HEK293 (cell line): ENCODE measurements at regions not wholly inside any gene's neighbourhood (a gene's known extent, or its start where the extent isn't known, plus 50 kb on each side); places are given as distances from the start of the nearest gene placed in this dataset.

Experiments
- CTCF ChIA-PET: fragments of 350-600 bp; formaldehyde crosslinking; extraction: SDS; loops from one replicate; lab custom pipeline; 2021; ENCODE audit warnings: antibody characterized with exemption; lab: Yijun Ruan, JAX
- POLR2A ChIA-PET: fragments of 300-600 bp; formaldehyde crosslinking; extraction: SDS; loops from one replicate; lab custom pipeline; 2020; ENCODE audit warnings: antibody characterized with exemption, inconsistent platforms; lab: Yijun Ruan, JAX
- H3K27ac ChIP-seq: fragments of 200-500 bp; sonication (Bioruptor generic); 2 replicates; pipeline ENCODE4 v1.5.1; 2014; ENCODE audit warnings: low read depth, low read length, control low read depth, inconsistent platforms; ENCODE audit errors: extremely low read depth
- H3K36me3 ChIP-seq, 2 experiments: fragments of 200-500 bp in 1 of 2; sonication (Bioruptor generic) in 1 of 2; 1 replicate in 1 of 2; 2 replicates in 1 of 2; pipeline ENCODE4 v1.5.1; 2014 to 2017; ENCODE audit warnings: inconsistent platforms in 2 of 2, low read length in 2 of 2; ENCODE audit not compliant: control insufficient read depth in 2 of 2, insufficient read depth in 1 of 2
- H3K4me1 ChIP-seq: fragments of 200-500 bp; sonication (Bioruptor generic); 2 replicates; pipeline ENCODE4 v1.5.1; 2014; ENCODE audit warnings: mild to moderate bottlenecking, low read length, inconsistent platforms; ENCODE audit not compliant: control insufficient read depth, insufficient read depth
- H3K4me3 ChIP-seq: 2 replicates; pipeline ENCODE4 v1.5.1; 2011; ENCODE audit warnings: low read depth, mild to moderate bottlenecking, control low read depth, low read length, moderate library complexity
- H3K9me3 ChIP-seq: fragments of 200-500 bp; sonication (Bioruptor generic); 2 replicates; pipeline ENCODE4 v1.5.1; 2014; ENCODE audit warnings: low read depth, low read length, inconsistent platforms; ENCODE audit not compliant: control insufficient read depth, insufficient read depth
- HOXD13 ChIP-seq: sonication (generic); formaldehyde crosslinking; IDR thresholded peaks from 2 replicates; pipeline ENCODE4 v1.8.0; 2022; ENCODE audit warnings: missing genetic modification reagents, borderline replicate concordance
- REPIN1 ChIP-seq: fragments of 450-650 bp; formaldehyde crosslinking; IDR thresholded peaks from 2 replicates; pipeline ENCODE4 v1.5.1; 2017; ENCODE audit warnings: missing biosample characterization, missing genetic modification characterization, low read depth
- WT1 ChIP-seq: fragments of 450-650 bp; formaldehyde crosslinking; IDR thresholded peaks from 2 replicates; pipeline ENCODE4 v1.5.1; 2016; ENCODE audit warnings: missing biosample characterization, missing genetic modification characterization
- ZBTB11 ChIP-seq: fragments of 450-650 bp; formaldehyde crosslinking; conservative IDR thresholded peaks from 2 replicates; pipeline ENCODE4 v1.5.1; 2016; ENCODE audit warnings: low read depth, missing biosample characterization, missing genetic modification characterization
- ZNF121 ChIP-seq: fragments of 450-650 bp; formaldehyde crosslinking; IDR thresholded peaks from 2 replicates; pipeline ENCODE4 v1.5.1; 2016; ENCODE audit warnings: missing biosample characterization, missing genetic modification characterization
- ZNF132 ChIP-seq: fragments of 450-650 bp; formaldehyde crosslinking; IDR thresholded peaks from 2 replicates; pipeline ENCODE4 v1.5.1; 2017; ENCODE audit warnings: missing biosample characterization, missing genetic modification characterization, borderline replicate concordance
- ZNF155 ChIP-seq: fragments of 450-650 bp; formaldehyde crosslinking; IDR thresholded peaks from 2 replicates; pipeline ENCODE4 v1.5.1; 2016; ENCODE audit warnings: missing biosample characterization, missing genetic modification characterization
- ZNF175 ChIP-seq: fragments of 450-650 bp; formaldehyde crosslinking; IDR thresholded peaks from 2 replicates; pipeline ENCODE4 v1.5.1; 2016; ENCODE audit warnings: missing biosample characterization, missing genetic modification characterization
- ZNF366 ChIP-seq: fragments of 450-650 bp; formaldehyde crosslinking; conservative IDR thresholded peaks from 2 replicates; pipeline ENCODE4 v1.5.1; 2016; ENCODE audit warnings: missing biosample characterization, missing genetic modification characterization
- ZNF391 ChIP-seq: fragments of 450-650 bp; formaldehyde crosslinking; IDR thresholded peaks from 2 replicates; pipeline ENCODE4 v1.5.1; 2016; ENCODE audit warnings: low read depth, missing biosample characterization, missing genetic modification characterization, borderline replicate concordance
- ZNF473 ChIP-seq: fragments of 450-650 bp; formaldehyde crosslinking; IDR thresholded peaks from 2 replicates; pipeline ENCODE4 v1.5.1; 2017; ENCODE audit warnings: missing biosample characterization, missing genetic modification characterization
- ZNF513 ChIP-seq: fragments of 450-650 bp; IDR thresholded peaks from 2 replicates; pipeline ENCODE4 v1.5.1; 2018; ENCODE audit warnings: missing biosample characterization, missing genetic modification characterization
- ZNF549 ChIP-seq: fragments of 450-650 bp; IDR thresholded peaks from 2 replicates; pipeline ENCODE4 v1.5.1; 2018; ENCODE audit warnings: missing biosample characterization, missing genetic modification characterization, mild to moderate bottlenecking, inconsistent platforms, moderate library complexity
- ZNF555 ChIP-seq: fragments of 450-650 bp; formaldehyde crosslinking; conservative IDR thresholded peaks from 2 replicates; pipeline ENCODE4 v1.5.1; 2017; ENCODE audit warnings: missing biosample characterization, mild to moderate bottlenecking, missing genetic modification characterization, inconsistent platforms
- ZNF629 ChIP-seq: fragments of 450-650 bp; formaldehyde crosslinking; IDR thresholded peaks from 2 replicates; pipeline ENCODE4 v1.5.1; 2017; ENCODE audit warnings: missing biosample characterization, missing genetic modification characterization
- ZNF776 ChIP-seq: fragments of 450-650 bp; formaldehyde crosslinking; IDR thresholded peaks from 2 replicates; pipeline ENCODE4 v1.5.0; 2017; ENCODE audit warnings: missing biosample characterization, missing genetic modification characterization, borderline replicate concordance
- TF ChIP-seq, protein P1 (sequence below): fragments of 450-650 bp; formaldehyde crosslinking; IDR thresholded peaks from 2 replicates; pipeline ENCODE4 v1.5.1; 2016; ENCODE audit warnings: missing biosample characterization, missing genetic modification characterization, borderline replicate concordance

DNA sequence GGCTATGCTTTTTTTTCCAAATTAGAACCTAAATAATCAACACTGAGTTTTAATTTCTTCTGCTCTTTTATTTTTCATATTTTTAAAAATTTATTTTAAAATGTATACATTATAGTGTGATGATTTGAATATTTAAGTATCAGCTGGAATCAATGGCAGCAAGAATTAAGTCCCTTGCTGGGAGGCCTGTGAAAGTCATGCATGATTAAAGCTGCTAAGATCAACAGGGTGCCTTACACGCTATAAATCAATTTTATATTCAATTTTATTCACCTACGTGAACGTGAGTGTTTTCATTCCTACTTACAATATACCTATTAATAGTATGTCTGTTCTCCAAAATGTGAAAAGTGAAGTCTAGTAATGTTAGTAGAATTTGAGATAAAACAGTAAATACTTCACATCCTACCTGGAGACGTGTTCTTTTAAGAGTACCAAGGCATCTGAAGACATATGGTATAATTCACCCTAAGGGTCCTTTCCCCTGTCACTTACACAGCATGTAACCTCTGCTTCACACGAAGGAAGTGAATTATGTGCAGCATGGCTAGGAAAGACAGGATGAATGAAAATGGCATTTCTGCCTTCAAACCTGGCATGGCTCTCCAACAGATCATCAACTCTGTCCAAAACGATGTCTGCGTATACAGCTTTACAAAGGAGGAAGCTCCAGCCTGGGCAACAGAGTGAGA is 640.4 kb upstream of the ROBO1 start (continued):
- TF ChIP-seq ZBTB11 (tag by site-specific recombination) (no peak), ZNF629 (no peak), REPIN1 (no peak), WT1 (tag by site-specific recombination) (no peak), ZNF776 (tag by site-specific recombination) (no peak), ZNF391 (tag by site-specific recombination) (no peak), ZNF155 (tag by site-specific recombination) (no peak), ZNF132 (tag by site-specific recombination) (no peak)
- TF ChIP-seq, all 188 proteins: peak for 0

DNA sequence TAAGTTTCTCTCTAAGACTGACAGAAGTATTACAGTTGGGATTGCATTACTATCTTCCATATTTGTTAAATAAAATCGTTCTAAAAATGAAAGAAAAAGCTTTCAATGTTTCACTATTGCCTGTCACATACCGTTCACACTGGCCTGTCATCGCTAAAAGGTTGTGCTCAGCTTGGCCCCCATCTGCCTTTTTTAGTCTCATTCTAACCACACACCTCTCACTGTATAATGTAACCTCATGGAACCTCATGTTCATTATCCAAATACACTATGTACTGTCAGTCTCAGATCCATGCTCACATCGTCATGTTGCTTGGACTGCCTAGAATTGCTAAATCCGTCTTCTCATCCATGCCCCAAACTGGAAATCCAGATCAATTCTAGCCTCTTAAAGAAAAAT is 637.8 kb upstream of the ROBO1 start:
- Histone ChIP-seq H3K4me1 (no peaks in the 10 kb centered on the region), H3K9me3 (no peaks in the 10 kb centered on the region), H3K4me3 (no peak overlapping the region), H3K27ac (no peak overlapping the region), H3K36me3 (no peaks in the 10 kb centered on the region)
- ChIA-PET POLR2A (no interaction called here), CTCF (no interaction called here)
- TF ChIP-seq ZNF366 (no peak), ZNF473 (tag by site-specific recombination) (no peak), ZNF121 (no peak), HOXD13 (CRISPR knock-in tag) (no peak), ZNF513 (tag by site-specific recombination) (no peak), ZNF175 (no peak), ZNF555 (no peak), ZNF549 (tag by site-specific recombination) (no peak)
- TF ChIP-seq, protein P1, sequence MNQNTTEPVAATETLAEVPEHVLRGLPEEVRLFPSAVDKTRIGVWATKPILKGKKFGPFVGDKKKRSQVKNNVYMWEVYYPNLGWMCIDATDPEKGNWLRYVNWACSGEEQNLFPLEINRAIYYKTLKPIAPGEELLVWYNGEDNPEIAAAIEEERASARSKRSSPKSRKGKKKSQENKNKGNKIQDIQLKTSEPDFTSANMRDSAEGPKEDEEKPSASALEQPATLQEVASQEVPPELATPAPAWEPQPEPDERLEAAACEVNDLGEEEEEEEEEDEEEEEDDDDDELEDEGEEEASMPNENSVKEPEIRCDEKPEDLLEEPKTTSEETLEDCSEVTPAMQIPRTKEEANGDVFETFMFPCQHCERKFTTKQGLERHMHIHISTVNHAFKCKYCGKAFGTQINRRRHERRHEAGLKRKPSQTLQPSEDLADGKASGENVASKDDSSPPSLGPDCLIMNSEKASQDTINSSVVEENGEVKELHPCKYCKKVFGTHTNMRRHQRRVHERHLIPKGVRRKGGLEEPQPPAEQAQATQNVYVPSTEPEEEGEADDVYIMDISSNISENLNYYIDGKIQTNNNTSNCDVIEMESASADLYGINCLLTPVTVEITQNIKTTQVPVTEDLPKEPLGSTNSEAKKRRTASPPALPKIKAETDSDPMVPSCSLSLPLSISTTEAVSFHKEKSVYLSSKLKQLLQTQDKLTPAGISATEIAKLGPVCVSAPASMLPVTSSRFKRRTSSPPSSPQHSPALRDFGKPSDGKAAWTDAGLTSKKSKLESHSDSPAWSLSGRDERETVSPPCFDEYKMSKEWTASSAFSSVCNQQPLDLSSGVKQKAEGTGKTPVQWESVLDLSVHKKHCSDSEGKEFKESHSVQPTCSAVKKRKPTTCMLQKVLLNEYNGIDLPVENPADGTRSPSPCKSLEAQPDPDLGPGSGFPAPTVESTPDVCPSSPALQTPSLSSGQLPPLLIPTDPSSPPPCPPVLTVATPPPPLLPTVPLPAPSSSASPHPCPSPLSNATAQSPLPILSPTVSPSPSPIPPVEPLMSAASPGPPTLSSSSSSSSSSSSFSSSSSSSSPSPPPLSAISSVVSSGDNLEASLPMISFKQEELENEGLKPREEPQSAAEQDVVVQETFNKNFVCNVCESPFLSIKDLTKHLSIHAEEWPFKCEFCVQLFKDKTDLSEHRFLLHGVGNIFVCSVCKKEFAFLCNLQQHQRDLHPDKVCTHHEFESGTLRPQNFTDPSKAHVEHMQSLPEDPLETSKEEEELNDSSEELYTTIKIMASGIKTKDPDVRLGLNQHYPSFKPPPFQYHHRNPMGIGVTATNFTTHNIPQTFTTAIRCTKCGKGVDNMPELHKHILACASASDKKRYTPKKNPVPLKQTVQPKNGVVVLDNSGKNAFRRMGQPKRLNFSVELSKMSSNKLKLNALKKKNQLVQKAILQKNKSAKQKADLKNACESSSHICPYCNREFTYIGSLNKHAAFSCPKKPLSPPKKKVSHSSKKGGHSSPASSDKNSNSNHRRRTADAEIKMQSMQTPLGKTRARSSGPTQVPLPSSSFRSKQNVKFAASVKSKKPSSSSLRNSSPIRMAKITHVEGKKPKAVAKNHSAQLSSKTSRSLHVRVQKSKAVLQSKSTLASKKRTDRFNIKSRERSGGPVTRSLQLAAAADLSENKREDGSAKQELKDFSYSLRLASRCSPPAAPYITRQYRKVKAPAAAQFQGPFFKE, result no peak
